Hepatocyte (in vitro differentiated cells): ENCODE measurements at regions not wholly inside any gene's neighbourhood (a gene's known extent, or its start where the extent isn't known, plus 50 kb on each side); places are given as distances from the start of the nearest gene placed in this dataset.

Experiments
- EZH2phosphoT487 ChIP-seq: fragments of 200-600 bp; sonication (generic); IDR thresholded peaks from one replicate; pipeline ENCODE4 v1.6.1; 2018; ENCODE audit warnings: antibody characterized with exemption, mild to moderate bottlenecking, low read depth, moderate library complexity; ENCODE audit not compliant: unreplicated experiment, severe bottlenecking
- TF ChIP-seq, protein P1 (sequence below): fragments of 200-600 bp; sonication (generic); IDR thresholded peaks from 2 replicates; pipeline ENCODE4 v1.5.1; 2016; ENCODE audit warnings: antibody characterized with exemption, mild to moderate bottlenecking; ENCODE audit not compliant: poor library complexity

DNA sequence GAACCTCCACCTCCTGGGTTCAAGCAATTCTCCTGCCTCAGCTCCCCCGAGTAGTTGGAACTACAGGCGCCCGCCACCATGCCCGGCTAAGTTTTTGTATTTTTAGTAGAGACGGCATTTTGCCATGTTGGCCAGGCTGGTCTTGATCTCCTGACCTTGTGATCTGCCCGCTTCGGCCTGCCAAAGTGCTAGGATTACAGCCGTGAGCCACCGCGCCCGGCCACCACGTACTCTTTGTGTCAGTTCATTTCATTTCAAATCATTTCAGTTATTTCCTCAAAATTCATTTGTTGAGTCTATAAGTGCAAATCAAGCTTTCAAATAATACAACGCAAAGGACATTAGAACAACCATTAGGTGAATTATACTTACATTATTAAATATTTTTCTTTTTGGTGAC, 943.8 kb downstream of the TYW1 start:
- TF ChIP-seq, protein P1, sequence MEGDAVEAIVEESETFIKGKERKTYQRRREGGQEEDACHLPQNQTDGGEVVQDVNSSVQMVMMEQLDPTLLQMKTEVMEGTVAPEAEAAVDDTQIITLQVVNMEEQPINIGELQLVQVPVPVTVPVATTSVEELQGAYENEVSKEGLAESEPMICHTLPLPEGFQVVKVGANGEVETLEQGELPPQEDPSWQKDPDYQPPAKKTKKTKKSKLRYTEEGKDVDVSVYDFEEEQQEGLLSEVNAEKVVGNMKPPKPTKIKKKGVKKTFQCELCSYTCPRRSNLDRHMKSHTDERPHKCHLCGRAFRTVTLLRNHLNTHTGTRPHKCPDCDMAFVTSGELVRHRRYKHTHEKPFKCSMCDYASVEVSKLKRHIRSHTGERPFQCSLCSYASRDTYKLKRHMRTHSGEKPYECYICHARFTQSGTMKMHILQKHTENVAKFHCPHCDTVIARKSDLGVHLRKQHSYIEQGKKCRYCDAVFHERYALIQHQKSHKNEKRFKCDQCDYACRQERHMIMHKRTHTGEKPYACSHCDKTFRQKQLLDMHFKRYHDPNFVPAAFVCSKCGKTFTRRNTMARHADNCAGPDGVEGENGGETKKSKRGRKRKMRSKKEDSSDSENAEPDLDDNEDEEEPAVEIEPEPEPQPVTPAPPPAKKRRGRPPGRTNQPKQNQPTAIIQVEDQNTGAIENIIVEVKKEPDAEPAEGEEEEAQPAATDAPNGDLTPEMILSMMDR = no peak
- TF ChIP-seq EZH2phosphoT487 = no peak
